ENCODE measurements at regions not wholly inside any gene's neighbourhood (a gene's known extent, or its start where the extent isn't known, plus 50 kb on each side); places are given as distances from the start of the nearest gene placed in this dataset.
"Not testable (repeated sequence)": the region's sequence is repeated elsewhere in the genome, so short reads cannot be mapped to it uniquely, and the experiment has no call there.

GRCh38 chr7:86002858-86003257, 640.9 kb upstream of the GRM3 start:
- no peak for DNase-seq

GRCh38 chr7:85997515-85997914, 646.2 kb upstream of the GRM3 start:
- no peak for DNase-seq

GRCh38 chr7:85995101-85995500, 648.6 kb upstream of the GRM3 start:
- no peak for DNase-seq

- no peak for DNase-seq
Measured at GRCh38 chr7:85980740-85981139, 663.0 kb upstream of the GRM3 start.

GRCh38 chr7:85974176-85974575, 669.5 kb upstream of the GRM3 start:
- no peak for DNase-seq

GRCh38 chr7:85972504-85973141, 671.1 kb upstream of the GRM3 start:
- no peak for DNase-seq

GRCh38 chr7:85954961-85955360, 688.7 kb upstream of the GRM3 start:
- DNase-seq: no peak

- DNase-seq: no peak
Measured at GRCh38 chr7:85950871-85951270, 692.8 kb upstream of the GRM3 start.

- no peak for DNase-seq
Measured at GRCh38 chr7:85950418-85950817, 693.3 kb upstream of the GRM3 start.

GRCh38 chr7:85947767-85948166, 695.9 kb upstream of the GRM3 start:
- no peak for DNase-seq

- DNase-seq: no peak
Measured at GRCh38 chr7:85940798-85941197, 702.9 kb upstream of the GRM3 start.

- no peak for DNase-seq
Measured at GRCh38 chr7:85931919-85932318, 711.8 kb upstream of the GRM3 start.

- no peak for DNase-seq
Measured at GRCh38 chr7:85928500-85928899, 715.2 kb upstream of the GRM3 start.

GRCh38 chr7:85927226-85927625, 716.5 kb upstream of the GRM3 start:
- no peak for DNase-seq

GRCh38 chr7:85924062-85924461, 719.6 kb upstream of the GRM3 start:
- no peak for DNase-seq

GRCh38 chr7:85916016-85916415, 727.7 kb upstream of the GRM3 start:
- no peak for DNase-seq

- no peak for DNase-seq
Measured at GRCh38 chr7:85914437-85914836, 727.6 kb upstream of the SEMA3D start.

- no peak for DNase-seq
Measured at GRCh38 chr7:85908051-85908450, 721.2 kb upstream of the SEMA3D start.

GRCh38 chr7:85897967-85898366, 711.1 kb upstream of the SEMA3D start:
- no peak for DNase-seq

GRCh38 chr7:85896531-85896930, 709.7 kb upstream of the SEMA3D start:
- no peak for DNase-seq

GRCh38 chr7:85895835-85896234, 709.0 kb upstream of the SEMA3D start:
- no peak for DNase-seq

GRCh38 chr7:85891900-85892299, 705.0 kb upstream of the SEMA3D start:
- not testable (repeated sequence) for DNase-seq

- no peak for DNase-seq
Measured at GRCh38 chr7:85890244-85890811, 703.5 kb upstream of the SEMA3D start.

- no peak for DNase-seq
Measured at GRCh38 chr7:85887133-85887532, 700.3 kb upstream of the SEMA3D start.

GRCh38 chr7:85882335-85882734, 695.5 kb upstream of the SEMA3D start:
- no peak for DNase-seq
